SK-N-MC (cell line): ENCODE measurements at regions not wholly inside any gene's neighbourhood (a gene's known extent, or its start where the extent isn't known, plus 50 kb on each side); places are given as distances from the start of the nearest gene placed in this dataset.

Experiments
- EZH2 ChIP-seq: fragments of 200-600 bp; sonication (generic); IDR thresholded peaks from one replicate; pipeline ENCODE4 v1.6.1; 2017; ENCODE audit warnings: antibody characterized with exemption
- POLR2AphosphoS5 ChIP-seq: IDR thresholded peaks from 2 replicates; pipeline ENCODE4 v1.6.1; 2012; ENCODE audit warnings: mild to moderate bottlenecking, low read depth, low read length, borderline replicate concordance

DNA sequence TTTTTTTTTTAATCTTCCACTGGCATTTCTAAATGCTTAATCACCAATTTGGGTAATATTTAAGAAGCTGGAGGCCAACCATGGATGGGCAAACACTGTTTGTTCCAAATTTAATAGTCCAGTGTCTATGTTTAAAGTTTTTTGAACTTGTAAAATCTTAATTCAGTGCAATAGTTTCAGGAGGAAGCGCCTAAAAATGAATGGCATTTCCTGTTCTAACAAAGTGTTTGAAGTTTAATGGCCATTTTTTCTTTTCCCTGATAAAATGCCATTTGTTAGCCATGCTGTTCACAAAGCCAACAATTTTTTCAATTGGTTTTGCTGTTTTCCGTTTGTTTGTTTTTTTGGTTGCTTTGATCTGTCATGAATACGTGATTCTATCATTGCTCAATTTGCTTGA is 552.1 kb downstream of the LMO4 start:
- TF ChIP-seq POLR2AphosphoS5 (no peak), EZH2 (no peak)
